ENCODE measurements at regions not wholly inside any gene's neighbourhood (a gene's known extent, or its start where the extent isn't known, plus 50 kb on each side); places are given as distances from the start of the nearest gene placed in this dataset.
A peak's percentile ranks its signal among the peaks of the same experiment; 100 is the strongest.
"Not testable (repeated sequence)": the region's sequence is repeated elsewhere in the genome, so short reads cannot be mapped to it uniquely, and the experiment has no call there.

DNA sequence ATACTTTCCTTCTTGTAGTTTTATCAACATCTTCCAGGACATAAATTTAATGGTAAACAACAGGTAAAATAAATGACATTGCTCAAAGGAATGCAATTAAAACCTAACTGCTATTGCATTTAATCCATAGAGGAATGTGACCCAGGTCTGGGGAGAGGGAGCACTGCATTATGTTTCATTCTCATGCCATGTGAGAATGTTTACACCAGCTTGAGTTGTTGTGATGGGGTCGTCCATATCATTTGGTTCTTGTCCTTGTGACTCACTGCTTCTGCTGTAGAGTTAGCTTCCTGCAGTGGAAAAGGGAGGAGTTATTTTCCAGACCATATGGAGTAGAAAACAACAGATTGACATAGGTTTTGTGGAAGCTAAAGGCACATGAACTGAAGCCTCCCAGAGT is 129.3 kb upstream of the PMCH start:
- Histone ChIP-seq H4K20me1 (ENCODE audit: insufficient read depth) (no peaks in the 10 kb centered on the region), H3K4me2 (no peak overlapping the region), H2AFZ (no peak overlapping the region), H3K9me2 (ENCODE audit: insufficient read depth) (no peaks in the 10 kb centered on the region), H3K27ac (no peak overlapping the region), H3K36me3 (ENCODE audit: low read depth) (no peaks in the 10 kb centered on the region), H3K79me2 (ENCODE audit: low read depth) (no peaks in the 10 kb centered on the region), H3K27me3 (ENCODE audit: insufficient read depth, low read depth) (no peaks in the 10 kb centered on the region), H3K9me3 (ENCODE audit: insufficient read depth, low read depth) (no peaks in the 10 kb centered on the region), H3K4me1 (replicated peaks; ENCODE audit: insufficient read depth) (no peaks in the 10 kb centered on the region), H3F3A (ENCODE audit: insufficient read depth, low read depth) (no peaks in the 10 kb centered on the region), H3K4me3 (no peak overlapping the region)
- TF ChIP-seq, protein P1, sequence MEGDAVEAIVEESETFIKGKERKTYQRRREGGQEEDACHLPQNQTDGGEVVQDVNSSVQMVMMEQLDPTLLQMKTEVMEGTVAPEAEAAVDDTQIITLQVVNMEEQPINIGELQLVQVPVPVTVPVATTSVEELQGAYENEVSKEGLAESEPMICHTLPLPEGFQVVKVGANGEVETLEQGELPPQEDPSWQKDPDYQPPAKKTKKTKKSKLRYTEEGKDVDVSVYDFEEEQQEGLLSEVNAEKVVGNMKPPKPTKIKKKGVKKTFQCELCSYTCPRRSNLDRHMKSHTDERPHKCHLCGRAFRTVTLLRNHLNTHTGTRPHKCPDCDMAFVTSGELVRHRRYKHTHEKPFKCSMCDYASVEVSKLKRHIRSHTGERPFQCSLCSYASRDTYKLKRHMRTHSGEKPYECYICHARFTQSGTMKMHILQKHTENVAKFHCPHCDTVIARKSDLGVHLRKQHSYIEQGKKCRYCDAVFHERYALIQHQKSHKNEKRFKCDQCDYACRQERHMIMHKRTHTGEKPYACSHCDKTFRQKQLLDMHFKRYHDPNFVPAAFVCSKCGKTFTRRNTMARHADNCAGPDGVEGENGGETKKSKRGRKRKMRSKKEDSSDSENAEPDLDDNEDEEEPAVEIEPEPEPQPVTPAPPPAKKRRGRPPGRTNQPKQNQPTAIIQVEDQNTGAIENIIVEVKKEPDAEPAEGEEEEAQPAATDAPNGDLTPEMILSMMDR (conservative IDR thresholded peaks at IDR 0.05), result no peak
- TF ChIP-seq EZH2 (IDR thresholded peaks at IDR 0.05; ENCODE audit: low read depth), result no peak
- intact Hi-C loops (cut with micrococcal nuclease; ENCODE audit: unreplicated experiment), result no loop called here
- ChIA-PET POLR2A (ENCODE audit: unreplicated experiment) (no interaction called here), CTCF (no interaction called here)
- no TSS peak for BruUV-seq (replicated peaks)
- peak in 1 of 2 experiments; percentile 40 for DNase-seq

GRCh38 chr12:102325108-102325507 is 127.5 kb upstream of the PMCH start:
- POLR2A ChIA-PET (ENCODE audit: unreplicated experiment); H3K27me3 ChIP-seq (ENCODE audit: insufficient read depth, low read depth); H3K9me3 ChIP-seq (ENCODE audit: insufficient read depth, low read depth); H3K27ac ChIP-seq; H4K20me1 ChIP-seq (ENCODE audit: insufficient read depth); H3K4me3 ChIP-seq; BruUV-seq (replicated peaks); H3K9me2 ChIP-seq (ENCODE audit: insufficient read depth); intact Hi-C loops (cut with micrococcal nuclease; ENCODE audit: unreplicated experiment); H3K4me2 ChIP-seq; H3K79me2 ChIP-seq (ENCODE audit: low read depth); H3F3A ChIP-seq (ENCODE audit: insufficient read depth, low read depth); H2AFZ ChIP-seq; CTCF ChIA-PET; DNase-seq; H3K4me1 ChIP-seq (replicated peaks; ENCODE audit: insufficient read depth); H3K36me3 ChIP-seq (ENCODE audit: low read depth): not testable (repeated sequence)

GRCh38 chr12:102323799-102324198 is 126.2 kb upstream of the PMCH start:
- Histone ChIP-seq H3K9me2 (ENCODE audit: insufficient read depth) (no peaks in the 10 kb centered on the region), H3K27ac (no peak overlapping the region), H3K4me3 (no peak overlapping the region), H3K4me2 (no peak overlapping the region), H3K4me1 (replicated peaks; ENCODE audit: insufficient read depth) (no peaks in the 10 kb centered on the region), H3K79me2 (ENCODE audit: low read depth) (no peaks in the 10 kb centered on the region), H4K20me1 (ENCODE audit: insufficient read depth) (no peaks in the 10 kb centered on the region), H2AFZ (no peak overlapping the region), H3K36me3 (ENCODE audit: low read depth) (no peaks in the 10 kb centered on the region), H3K27me3 (ENCODE audit: insufficient read depth, low read depth) (no peaks in the 10 kb centered on the region), H3F3A (ENCODE audit: insufficient read depth, low read depth) (no peaks in the 10 kb centered on the region), H3K9me3 (ENCODE audit: insufficient read depth, low read depth) (no peaks in the 10 kb centered on the region)
- intact Hi-C loops (cut with micrococcal nuclease; ENCODE audit: unreplicated experiment), result no loop called here
- ChIA-PET CTCF (no interaction called here), POLR2A (ENCODE audit: unreplicated experiment) (no interaction called here)
- BruUV-seq (replicated peaks), result no TSS peak
- no peak for TF ChIP-seq EZH2 (IDR thresholded peaks at IDR 0.05; ENCODE audit: low read depth)
- TF ChIP-seq, protein P1 (conservative IDR thresholded peaks at IDR 0.05), result no peak
- DNase-seq, result no peak

- no peaks in the 10 kb centered on the region for H4K20me1 ChIP-seq (ENCODE audit: insufficient read depth)
- DNase-seq, result no peak
- no peaks in the 10 kb centered on the region for H3K36me3 ChIP-seq (ENCODE audit: low read depth)
- H3K27me3 ChIP-seq (ENCODE audit: insufficient read depth, low read depth), result no peaks in the 10 kb centered on the region
- no TSS peak for BruUV-seq (replicated peaks)
- ChIA-PET POLR2A (ENCODE audit: unreplicated experiment) (no interaction called here), CTCF (no interaction called here)
- H3K9me3 ChIP-seq (ENCODE audit: insufficient read depth, low read depth), result no peaks in the 10 kb centered on the region
- H3K9me2 ChIP-seq (ENCODE audit: insufficient read depth), result no peaks in the 10 kb centered on the region
- intact Hi-C loops (cut with micrococcal nuclease; ENCODE audit: unreplicated experiment), result no loop called here
- no peaks in the 10 kb centered on the region for H3K79me2 ChIP-seq (ENCODE audit: low read depth)
- TF ChIP-seq, protein P1 (conservative IDR thresholded peaks at IDR 0.05), result no peak
- TF ChIP-seq EZH2 (IDR thresholded peaks at IDR 0.05; ENCODE audit: low read depth), result no peak
- H3K4me1 ChIP-seq (replicated peaks; ENCODE audit: insufficient read depth), result no peaks in the 10 kb centered on the region
- no peak overlapping the region for H3K27ac ChIP-seq
- no peak overlapping the region for H3K4me3 ChIP-seq
- H3F3A ChIP-seq (ENCODE audit: insufficient read depth, low read depth), result no peaks in the 10 kb centered on the region
- H2AFZ ChIP-seq, result no peak overlapping the region
- no peak overlapping the region for H3K4me2 ChIP-seq
Measured at GRCh38 chr12:102322254-102322653, 124.6 kb upstream of the PMCH start.
